Posterior cingulate gyrus (tissue), 11 donors: ENCODE measurements at regions not wholly inside any gene's neighbourhood (a gene's known extent, or its start where the extent isn't known, plus 50 kb on each side); places are given as distances from the start of the nearest gene placed in this dataset.
"Not testable (repeated sequence)": the region's sequence is repeated elsewhere in the genome, so short reads cannot be mapped to it uniquely, and the experiment has no call there.

Experiments
- DNase-seq, 10 donors: peaks; one replicate each; pipeline versions ENCODE4 v3.0.0 to v3.0.0-alpha.2; 2020 to 2021; ENCODE audit warnings: mixed read lengths in 3 of 10
- intact Hi-C: fragments of 100-400 bp; cut with DNase I; formaldehyde crosslinking; loops from one replicate; pipeline ENCODE4 v1.15.1; 2023

DNA sequence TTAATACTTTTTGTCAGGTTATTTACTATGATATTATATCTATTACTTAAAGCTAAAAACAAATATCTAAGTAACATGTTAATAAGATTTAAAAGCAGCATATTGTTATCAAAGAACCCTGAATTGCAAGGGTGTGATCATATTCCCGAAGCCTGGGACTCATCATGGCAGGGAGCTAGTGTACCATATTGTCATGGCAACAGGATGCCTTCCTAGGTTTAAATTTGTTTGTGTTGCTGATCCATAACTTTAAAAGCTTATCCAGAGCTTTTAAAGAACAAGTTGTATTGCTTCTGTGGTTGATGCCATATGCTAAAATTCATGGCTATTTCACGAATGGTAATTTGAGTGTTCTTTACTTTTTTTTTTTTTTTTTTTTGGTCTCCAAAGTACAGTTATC, 500.5 kb downstream of the NAV3 start:
- intact Hi-C loops: no loop called here
- DNase-seq: no peak

DNA sequence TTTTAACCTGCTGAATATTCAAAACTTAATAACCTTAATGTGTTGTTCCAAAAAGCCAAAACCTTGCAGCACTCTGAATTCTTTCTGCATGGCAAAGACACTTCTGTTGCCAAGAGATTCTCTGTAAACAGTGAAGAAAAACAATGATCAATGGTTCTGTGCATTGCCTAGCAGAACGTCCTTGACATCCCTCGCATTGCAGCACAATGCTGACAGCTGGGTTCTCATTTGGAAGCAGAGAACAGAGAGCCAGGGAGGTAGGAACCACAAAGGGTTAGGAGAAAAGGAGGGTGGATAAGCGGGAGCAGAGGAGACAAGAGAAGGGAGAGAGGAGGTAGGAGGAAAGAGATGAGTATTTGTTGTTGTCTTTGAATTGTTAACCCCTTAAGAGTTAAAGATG, 501.1 kb downstream of the NAV3 start:
- DNase-seq: peak in 1 of 10 donors; percentile 45
- intact Hi-C loops: no loop called here

DNA sequence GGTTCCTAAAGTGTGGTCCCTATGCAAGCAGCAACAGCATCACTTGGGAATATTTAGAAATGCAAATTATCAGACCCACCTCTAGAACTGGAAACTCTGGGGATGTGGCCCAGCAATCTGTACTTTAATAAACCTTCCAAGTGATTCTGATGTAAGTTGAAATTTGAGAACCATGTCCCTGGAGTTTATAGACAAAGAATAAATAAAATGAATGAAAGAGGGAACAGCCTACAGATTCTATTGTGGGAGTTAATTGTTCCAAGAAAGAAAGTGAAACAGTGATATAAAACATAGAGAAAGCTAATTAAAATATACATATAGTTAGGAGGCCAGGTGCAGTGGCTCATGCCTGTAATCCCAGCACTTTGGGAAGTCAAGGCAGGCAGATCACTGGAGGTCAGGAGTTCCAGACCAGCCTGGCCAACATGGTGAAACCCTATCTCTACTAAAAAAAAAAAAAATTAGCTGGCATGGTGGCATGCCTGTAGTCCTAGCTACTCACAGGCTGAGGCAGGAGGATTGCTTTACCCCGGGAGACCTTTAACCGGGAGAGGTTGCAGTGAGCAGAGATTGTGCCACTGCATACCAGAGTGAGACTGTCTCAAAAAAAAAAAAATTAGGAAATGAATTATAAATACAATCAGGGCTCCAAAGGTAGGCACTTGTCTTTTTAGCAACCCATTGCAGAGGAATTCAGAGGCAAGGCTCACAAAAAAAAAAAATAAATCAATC, 507.5 kb downstream of the NAV3 start:
- intact Hi-C loops: no loop called here
- no peak for DNase-seq

DNA sequence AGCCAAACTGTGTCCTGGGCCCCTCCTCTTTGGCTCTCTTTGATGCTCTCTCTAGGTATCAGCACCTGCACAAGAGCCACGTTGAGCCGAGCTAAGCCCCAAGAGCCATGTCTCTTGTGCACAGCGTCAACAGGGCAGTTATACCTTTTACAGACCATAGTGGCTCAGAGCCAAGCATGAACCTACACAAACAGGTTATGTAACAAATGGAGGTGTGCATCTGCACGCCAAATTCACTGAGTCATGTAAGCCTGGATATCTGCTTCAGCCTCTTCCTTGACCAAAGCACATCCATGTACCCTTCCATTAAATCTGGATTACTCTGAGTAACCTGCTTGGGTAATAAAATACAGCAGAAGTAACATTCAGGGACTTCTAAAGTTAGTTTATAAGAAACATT, 509.7 kb downstream of the NAV3 start:
- intact Hi-C loops: no loop called here
- DNase-seq: peak in 1 of 10 donors; percentile 24

DNA sequence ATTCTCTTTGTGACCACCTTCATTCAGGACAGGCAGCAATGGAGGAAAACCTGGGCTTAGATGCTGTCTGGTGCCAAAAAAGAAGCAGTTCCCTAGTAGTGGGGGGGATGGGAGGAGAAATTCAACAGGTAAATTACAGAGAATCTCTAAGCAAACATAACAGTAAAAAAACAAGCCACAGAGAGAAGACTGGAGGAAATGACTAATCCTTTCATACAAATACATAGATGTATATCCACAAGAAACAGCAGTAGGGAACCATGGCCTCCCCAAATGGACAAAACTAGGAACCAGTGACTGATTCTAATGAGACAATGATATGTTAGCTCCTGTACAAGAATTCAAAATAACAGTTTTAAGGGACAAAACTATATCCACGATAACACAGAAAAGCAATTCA, 513.0 kb downstream of the NAV3 start:
- intact Hi-C loops: no loop called here
- no peak for DNase-seq

DNA sequence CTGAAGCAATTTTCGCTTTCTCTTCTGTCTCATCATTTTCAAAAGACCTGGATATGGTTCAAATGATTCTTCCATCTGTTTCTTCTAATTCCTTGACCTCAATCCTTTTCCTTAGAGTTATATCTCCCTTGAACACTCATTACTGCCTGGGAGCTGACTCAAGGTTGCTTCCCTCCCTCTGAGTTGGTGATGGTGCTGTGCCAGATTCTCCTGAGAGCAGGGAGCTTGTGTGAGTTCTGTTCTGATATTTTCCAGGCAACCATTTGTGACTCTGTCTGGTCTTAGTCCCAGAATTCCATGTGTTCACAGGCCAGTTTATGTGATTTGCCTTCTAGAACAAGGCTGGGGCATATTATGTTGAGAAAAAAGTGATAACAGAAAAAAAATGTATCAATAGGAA, 505.1 kb upstream of the SYT1 start:
- intact Hi-C loops: loop anchor here (10.0 kb wide), 1 partner anchor 65 kb away; no protein-coding TSS in a partner anchor
- no peak for DNase-seq

DNA sequence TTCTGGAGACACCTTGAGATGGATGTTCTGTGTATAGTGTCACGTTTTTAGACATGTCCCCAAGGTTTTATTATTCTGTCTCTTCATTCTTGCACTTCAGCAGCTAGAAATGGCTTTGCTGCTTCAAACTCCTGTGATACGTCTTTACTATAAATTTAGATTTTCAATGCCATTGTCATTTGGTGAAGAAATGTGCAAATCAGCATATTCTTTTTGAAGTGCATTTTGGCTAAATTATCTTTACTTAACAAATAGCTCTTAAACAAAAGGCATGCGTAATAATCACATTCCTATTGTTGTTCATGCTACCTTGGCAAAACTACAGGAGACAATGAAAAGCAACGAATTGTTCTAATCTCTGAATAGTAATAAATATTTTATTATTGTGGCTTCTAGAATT, 502.9 kb upstream of the SYT1 start:
- intact Hi-C loops: no loop called here

DNA sequence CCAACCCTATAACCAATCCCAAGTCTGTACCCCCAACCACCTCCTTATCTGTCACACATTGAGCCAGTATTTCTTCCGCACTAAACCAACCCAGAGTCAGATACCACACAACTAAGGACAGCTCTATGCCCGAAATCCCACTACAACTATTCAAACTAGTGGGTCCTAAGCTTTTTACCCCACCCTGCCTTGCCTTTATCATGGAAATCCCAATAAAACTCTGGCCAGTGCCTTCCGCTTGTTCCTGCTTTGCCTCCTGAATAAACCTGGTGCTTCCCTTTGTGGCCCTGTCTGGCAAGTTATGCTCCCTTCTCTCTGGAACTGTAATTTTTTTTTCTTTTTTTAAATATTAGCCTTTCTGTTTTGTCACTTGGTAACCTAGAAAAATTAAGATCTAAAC, 493.3 kb upstream of the SYT1 start:
- intact Hi-C loops: no loop called here
- DNase-seq: no peak

More for the DNA sequence above, 502.9 kb upstream of the SYT1 start:
- no peak for DNase-seq

DNA sequence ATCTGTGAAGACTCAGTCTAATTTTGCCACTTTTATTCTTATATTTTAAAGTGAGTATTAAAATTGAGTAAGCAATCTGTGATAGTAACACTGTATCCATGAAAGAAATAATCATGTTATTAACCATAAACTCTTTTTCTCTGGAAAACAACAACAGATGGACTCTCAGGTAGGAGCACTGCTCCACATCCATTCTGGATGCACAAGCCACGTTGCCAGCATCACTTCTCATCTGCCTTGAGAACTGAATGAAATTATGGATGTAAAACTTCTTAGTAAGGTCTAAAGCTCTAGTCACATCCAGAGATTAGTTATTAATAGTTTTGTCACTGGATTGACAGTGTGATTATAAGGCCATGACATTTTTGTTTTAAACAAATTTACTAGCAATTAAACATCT, 489.1 kb upstream of the SYT1 start:
- DNase-seq: no peak
- intact Hi-C loops: no loop called here

DNA sequence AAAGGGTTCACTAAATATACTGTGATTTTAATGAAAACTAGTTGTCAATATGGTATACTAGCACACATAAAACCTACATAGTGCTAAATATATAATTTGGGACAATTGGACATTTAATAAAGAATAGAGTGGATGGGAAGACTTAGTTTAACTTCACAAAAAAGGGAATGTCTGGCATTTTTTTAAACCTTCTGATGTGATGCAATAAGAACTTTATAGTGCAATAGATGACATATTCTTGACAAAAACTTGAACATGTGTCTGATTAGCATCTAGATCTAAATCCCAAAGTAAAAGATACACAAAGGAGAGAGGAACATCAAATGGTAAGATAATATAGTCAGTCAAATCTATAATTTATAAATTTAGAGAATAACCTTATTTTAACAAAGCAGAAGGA, 488.3 kb upstream of the SYT1 start:
- no peak for DNase-seq
- intact Hi-C loops: no loop called here

DNA sequence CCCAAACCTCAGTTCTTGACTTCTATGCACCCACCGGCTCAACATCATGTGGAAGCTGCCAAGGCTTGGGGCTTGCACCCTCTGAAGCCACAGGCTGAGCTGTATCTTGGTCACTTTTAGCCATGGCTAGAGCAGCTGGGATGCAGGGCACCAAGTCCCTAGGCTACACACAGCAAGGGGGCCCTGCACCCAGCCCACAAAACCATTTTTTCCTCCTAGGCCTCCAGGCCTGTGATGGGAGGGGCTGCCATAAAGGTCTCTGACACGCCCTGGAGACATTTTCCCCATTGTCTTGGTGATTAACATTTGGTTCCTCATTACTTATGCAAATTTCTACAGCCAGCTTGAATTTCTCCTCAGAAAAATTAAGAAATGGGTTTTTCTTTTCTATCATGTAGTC, 485.5 kb upstream of the SYT1 start:
- intact Hi-C loops, DNase-seq: not testable (repeated sequence)

DNA sequence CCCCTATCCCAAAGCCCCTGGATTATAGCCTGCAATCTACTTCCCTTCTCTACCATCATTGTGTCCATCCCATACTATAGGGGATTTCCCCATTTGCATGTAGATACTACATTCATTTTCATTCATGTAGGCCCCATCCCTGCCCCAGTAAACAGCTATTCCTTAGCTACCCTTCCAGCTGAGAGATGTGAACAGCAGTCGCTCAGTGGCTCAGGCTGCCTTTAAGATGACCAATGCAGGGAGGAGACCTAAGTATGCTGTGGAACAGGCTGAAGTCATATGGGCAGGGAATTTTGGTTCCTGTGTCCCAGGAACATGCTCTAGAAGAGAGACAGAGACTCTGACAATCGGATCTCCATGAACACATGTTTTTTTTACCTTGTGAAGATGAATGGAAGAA, 481.2 kb upstream of the SYT1 start:
- intact Hi-C loops: no loop called here
- DNase-seq: no peak

DNA sequence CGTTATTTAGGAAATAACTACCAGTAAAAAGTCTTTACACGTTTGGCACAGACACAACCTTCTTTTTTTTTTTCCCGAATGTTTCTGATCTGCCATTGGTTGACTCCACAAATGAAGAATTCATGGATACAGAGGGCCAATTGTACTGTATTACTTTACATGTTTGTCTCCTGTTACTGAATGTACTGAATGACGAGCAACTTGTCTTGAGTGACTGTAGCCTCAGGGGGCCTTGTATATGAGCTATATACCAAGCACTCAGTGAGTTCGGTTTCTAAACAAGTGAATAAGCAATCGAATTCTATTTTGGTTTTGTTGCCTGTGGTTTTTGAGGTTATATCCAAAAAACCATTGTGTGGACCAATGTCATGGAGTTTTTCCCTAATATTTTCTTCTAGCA, 480.0 kb upstream of the SYT1 start:
- intact Hi-C loops: no loop called here
- DNase-seq: no peak

DNA sequence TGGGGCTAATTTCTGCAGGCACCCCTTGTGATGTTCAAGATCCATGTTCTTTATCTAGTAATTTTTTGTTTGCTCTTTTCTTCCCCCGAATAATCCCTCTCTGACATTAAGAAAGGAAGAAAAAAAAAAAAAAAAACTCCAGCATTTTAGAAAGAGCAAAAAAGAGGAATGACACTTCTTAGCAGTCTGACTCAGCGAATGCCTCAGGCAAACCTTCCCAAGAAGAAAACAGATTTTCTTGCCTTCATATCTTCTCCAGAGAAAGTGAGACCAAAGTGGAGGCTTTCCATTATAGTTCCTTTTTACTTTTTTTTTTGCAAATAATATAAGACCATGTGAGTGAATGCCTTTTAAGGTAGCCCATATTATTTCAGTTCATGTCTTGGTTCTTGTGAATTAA, 479.0 kb upstream of the SYT1 start:
- DNase-seq: no peak
- intact Hi-C loops: no loop called here

DNA sequence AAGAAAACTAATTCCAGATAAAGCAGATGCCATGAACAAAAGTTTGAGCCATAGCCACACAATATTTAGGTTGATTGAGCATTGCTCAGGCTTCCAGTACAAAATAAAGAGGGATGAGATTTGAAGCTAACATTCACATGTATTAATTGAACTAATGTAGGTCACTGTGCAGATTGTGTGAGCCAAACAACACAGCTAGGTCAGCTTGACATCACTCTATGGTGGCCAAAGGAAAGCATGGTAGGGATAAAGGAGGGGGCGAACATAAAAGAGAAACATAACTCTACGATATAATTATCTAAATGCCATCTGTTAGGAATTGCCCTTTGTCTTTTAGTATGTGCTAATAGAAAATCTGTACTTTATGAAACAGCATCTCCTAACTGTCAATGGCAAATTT, 477.7 kb upstream of the SYT1 start:
- DNase-seq: no peak

DNA sequence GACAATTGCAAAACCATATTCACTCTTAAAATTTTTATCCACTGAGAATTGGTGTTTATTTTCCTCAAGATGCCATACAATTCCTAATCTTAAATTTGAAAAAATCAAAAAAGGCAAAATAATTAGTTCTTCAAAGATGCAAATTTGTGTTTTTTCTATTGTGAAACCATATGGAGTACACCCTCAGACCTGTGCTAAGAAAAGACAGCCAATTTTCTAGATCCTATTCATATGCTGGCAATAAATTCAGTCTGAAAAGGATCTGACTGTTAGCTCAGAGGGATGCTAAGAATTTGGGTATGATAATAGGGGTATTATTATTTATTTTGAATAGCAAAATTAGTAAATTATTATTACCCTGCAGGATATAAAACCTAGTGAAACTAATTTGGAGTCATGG, 476.9 kb upstream of the SYT1 start:
- intact Hi-C loops: no loop called here
- no peak for DNase-seq

More for the DNA sequence above, 477.7 kb upstream of the SYT1 start:
- intact Hi-C loops: no loop called here

DNA sequence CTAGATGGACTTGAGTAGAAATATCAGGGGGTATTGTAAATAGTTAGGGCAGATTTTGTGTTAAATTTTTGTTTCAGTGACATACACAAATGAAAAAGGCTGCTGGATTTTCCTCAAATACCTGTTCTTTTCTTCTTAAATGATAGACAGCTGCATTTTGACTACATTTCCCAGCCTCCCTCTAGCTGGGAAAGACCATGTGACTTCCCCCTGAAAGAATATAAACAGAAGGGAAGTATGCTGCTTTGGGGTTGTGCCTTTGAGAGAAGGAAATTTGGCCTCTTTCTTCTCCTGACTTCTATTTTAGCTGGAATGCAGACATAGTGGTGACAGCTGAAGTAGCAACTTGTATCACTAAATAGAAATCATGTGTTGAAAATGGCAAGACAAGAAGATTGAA, 476.1 kb upstream of the SYT1 start:
- intact Hi-C loops: no loop called here
- DNase-seq: no peak

DNA sequence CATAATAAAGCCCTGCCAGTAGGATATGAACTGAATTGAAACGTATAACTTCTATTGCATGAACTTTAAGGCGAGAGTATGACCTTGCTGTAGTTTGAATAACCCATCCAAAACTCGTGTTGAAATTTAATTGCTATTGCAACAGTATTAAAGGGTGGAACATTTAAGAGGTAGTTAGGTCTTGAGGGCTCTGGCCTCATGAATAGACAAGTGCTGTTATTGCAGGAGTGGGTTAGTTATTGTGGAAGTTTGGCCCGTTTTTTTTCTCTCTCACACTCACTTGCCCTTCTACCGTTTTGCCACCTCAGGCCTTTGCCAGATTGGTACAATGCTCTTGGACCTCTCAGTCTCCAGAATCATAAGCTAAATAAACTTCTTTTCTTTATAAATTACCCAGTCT, 473.7 kb upstream of the SYT1 start:
- intact Hi-C loops: no loop called here
- DNase-seq: no peak

DNA sequence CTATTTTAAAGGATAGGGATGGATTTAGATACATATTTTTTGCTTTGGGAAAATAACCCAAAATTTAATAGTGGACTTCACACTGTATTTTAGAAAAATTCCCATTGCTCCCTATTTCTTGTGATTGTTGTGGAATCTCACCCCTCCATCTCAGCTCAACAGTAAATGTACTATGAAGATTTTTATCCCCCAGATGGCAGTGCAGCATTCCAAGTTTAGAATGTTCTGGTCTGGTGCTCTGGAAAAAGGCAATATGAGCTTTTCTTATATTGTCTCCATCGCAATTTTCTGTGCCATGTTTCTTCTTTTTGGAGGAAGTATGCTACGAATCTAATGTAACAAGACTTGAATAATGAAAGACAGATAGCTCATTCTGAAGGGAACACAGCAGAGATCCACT, 471.7 kb upstream of the SYT1 start:
- intact Hi-C loops: no loop called here
- no peak for DNase-seq

DNA sequence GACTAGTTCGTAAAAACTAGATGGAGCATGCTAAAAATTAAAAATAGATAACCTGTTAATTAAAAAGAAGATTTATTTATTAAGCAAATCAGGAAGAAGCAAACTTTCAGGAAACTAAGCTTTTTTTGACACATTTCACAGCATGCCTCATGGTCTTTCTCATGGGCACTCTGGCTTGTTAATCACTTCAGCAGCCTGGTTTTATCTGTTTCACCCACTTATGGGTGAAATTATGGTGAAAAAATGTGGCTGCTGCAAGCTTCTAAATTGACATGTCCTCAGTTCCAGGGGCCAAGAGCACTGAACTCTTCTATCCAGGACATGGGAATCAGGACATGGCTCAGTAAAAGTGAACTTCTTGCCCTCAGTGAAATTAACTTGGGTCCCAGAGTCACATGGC, 468.6 kb upstream of the SYT1 start:
- intact Hi-C loops: no loop called here
- DNase-seq: no peak

DNA sequence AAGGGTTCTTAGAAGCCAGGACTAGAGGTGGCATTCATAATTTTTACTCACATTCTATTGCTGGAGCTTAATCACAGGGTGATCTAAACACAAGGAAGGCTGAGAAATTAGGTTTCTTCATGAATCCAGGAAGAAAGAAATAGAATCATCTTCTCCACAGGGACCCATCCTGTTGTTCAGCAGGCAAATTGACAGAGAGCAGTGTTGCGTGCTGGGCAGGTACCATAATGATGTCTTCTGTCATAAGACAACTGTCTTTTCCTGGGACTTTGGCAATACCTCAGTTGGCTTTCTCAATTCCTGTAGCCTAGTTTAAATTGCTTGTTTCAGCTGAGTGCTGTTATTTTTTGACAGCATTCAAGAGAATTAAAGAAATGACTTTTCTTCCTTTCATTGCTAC, 468.0 kb upstream of the SYT1 start:
- intact Hi-C loops: no loop called here
- no peak for DNase-seq

DNA sequence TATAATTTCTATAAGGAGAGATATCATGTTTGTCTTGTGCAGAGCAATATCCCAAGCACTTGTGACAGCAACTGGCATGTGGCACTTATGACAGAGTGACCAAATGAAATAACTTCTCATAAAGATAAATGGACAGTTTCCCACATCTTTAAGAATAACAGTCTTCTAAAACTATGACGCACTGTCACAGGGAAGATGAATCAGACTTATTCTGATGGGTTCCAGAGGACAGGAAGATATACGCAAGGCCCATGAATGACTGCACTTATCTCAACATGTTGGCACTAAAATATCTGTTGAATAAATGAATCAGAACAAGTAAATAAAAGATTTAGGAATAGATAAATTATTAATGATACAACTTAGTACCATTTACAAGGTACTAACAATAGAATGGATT, 465.8 kb upstream of the SYT1 start:
- no peak for DNase-seq
- intact Hi-C loops: no loop called here
